ENCODE measurements at regions not wholly inside any gene's neighbourhood (a gene's known extent, or its start where the extent isn't known, plus 50 kb on each side); places are given as distances from the start of the nearest gene placed in this dataset.

GRCh38 chr13:106835477-106835876, 267.5 kb upstream of the ARGLU1 start:
- Histone ChIP-seq H3K9me2 (replicated peaks; ENCODE audit: low read depth, low read length) (no peaks in the 10 kb centered on the region), H3K4me2 (ENCODE audit: low read depth, low read length, poor library complexity, severe bottlenecking) (no peak overlapping the region), H3K9me3 (ENCODE audit: insufficient read depth, low read depth, low read length) (no peaks in the 10 kb centered on the region), H3K36me3 (ENCODE audit: insufficient read depth, low read length) (no peaks in the 10 kb centered on the region), H3K4me3 (ENCODE audit: low read length, poor library complexity, severe bottlenecking) (no peak overlapping the region), H3K79me2 (ENCODE audit: insufficient read depth, low read length) (no peaks in the 10 kb centered on the region), H3K9ac (ENCODE audit: low read depth, low read length, poor library complexity, severe bottlenecking) (no peak overlapping the region), H3K4me1 (ENCODE audit: insufficient read depth, low read length, poor library complexity, severe bottlenecking) (no peaks in the 10 kb centered on the region), H4K20me1 (ENCODE audit: insufficient read depth, low read length, poor library complexity, severe bottlenecking) (no peaks in the 10 kb centered on the region), H2AFZ (ENCODE audit: low read length) (no peak overlapping the region), H3F3A (ENCODE audit: low read depth) (no peaks in the 10 kb centered on the region), H3K27me3 (ENCODE audit: insufficient read depth, low read length, poor library complexity, severe bottlenecking) (no peaks in the 10 kb centered on the region)
- TF ChIP-seq CTCF (conservative IDR thresholded peaks at IDR 0.05; ENCODE audit: low read length) (no peak), EZH2phosphoT487 (IDR thresholded peaks at IDR 0.05; ENCODE audit: borderline replicate concordance) (no peak)

- H2AFZ ChIP-seq (ENCODE audit: low read length), result no peak overlapping the region
- no peaks in the 10 kb centered on the region for H3K9me2 ChIP-seq (replicated peaks; ENCODE audit: low read depth, low read length)
- no peak overlapping the region for H3K9ac ChIP-seq (ENCODE audit: low read depth, low read length, poor library complexity, severe bottlenecking)
- no peaks in the 10 kb centered on the region for H4K20me1 ChIP-seq (ENCODE audit: insufficient read depth, low read length, poor library complexity, severe bottlenecking)
- TF ChIP-seq CTCF (conservative IDR thresholded peaks at IDR 0.05; ENCODE audit: low read length), result no peak
- TF ChIP-seq EZH2phosphoT487 (IDR thresholded peaks at IDR 0.05; ENCODE audit: borderline replicate concordance), result no peak
- H3K9me3 ChIP-seq (ENCODE audit: insufficient read depth, low read depth, low read length), result no peaks in the 10 kb centered on the region
- no peaks in the 10 kb centered on the region for H3K27me3 ChIP-seq (ENCODE audit: insufficient read depth, low read length, poor library complexity, severe bottlenecking)
- no peaks in the 10 kb centered on the region for H3K4me1 ChIP-seq (ENCODE audit: insufficient read depth, low read length, poor library complexity, severe bottlenecking)
- H3K4me3 ChIP-seq (ENCODE audit: low read length, poor library complexity, severe bottlenecking), result no peak overlapping the region
- H3K36me3 ChIP-seq (ENCODE audit: insufficient read depth, low read length), result no peaks in the 10 kb centered on the region
- no peak overlapping the region for H3K4me2 ChIP-seq (ENCODE audit: low read depth, low read length, poor library complexity, severe bottlenecking)
- H3K79me2 ChIP-seq (ENCODE audit: insufficient read depth, low read length), result no peaks in the 10 kb centered on the region
- no peaks in the 10 kb centered on the region for H3F3A ChIP-seq (ENCODE audit: low read depth)
Measured at GRCh38 chr13:106821979-106822378, 254.0 kb upstream of the ARGLU1 start.

GRCh38 chr13:106819413-106820180, 251.7 kb upstream of the ARGLU1 start:
- no peak overlapping the region for H3K4me3 ChIP-seq (ENCODE audit: low read length, poor library complexity, severe bottlenecking)
- no peaks in the 10 kb centered on the region for H3K4me1 ChIP-seq (ENCODE audit: insufficient read depth, low read length, poor library complexity, severe bottlenecking)
- no peaks in the 10 kb centered on the region for H3K27me3 ChIP-seq (ENCODE audit: insufficient read depth, low read length, poor library complexity, severe bottlenecking)
- no peaks in the 10 kb centered on the region for H3K9me2 ChIP-seq (replicated peaks; ENCODE audit: low read depth, low read length)
- no peaks in the 10 kb centered on the region for H3K79me2 ChIP-seq (ENCODE audit: insufficient read depth, low read length)
- no peak overlapping the region for H2AFZ ChIP-seq (ENCODE audit: low read length)
- no peaks in the 10 kb centered on the region for H4K20me1 ChIP-seq (ENCODE audit: insufficient read depth, low read length, poor library complexity, severe bottlenecking)
- H3K9ac ChIP-seq (ENCODE audit: low read depth, low read length, poor library complexity, severe bottlenecking), result no peak overlapping the region
- H3K36me3 ChIP-seq (ENCODE audit: insufficient read depth, low read length), result no peaks in the 10 kb centered on the region
- H3F3A ChIP-seq (ENCODE audit: low read depth), result no peaks in the 10 kb centered on the region
- no peak for TF ChIP-seq EZH2phosphoT487 (IDR thresholded peaks at IDR 0.05; ENCODE audit: borderline replicate concordance)
- no peak for TF ChIP-seq CTCF (conservative IDR thresholded peaks at IDR 0.05; ENCODE audit: low read length)
- H3K9me3 ChIP-seq (ENCODE audit: insufficient read depth, low read depth, low read length), result no peaks in the 10 kb centered on the region
- no peak overlapping the region for H3K4me2 ChIP-seq (ENCODE audit: low read depth, low read length, poor library complexity, severe bottlenecking)
